ENCODE measurements at regions not wholly inside any gene's neighbourhood (a gene's known extent, or its start where the extent isn't known, plus 50 kb on each side); places are given as distances from the start of the nearest gene placed in this dataset.

DNA sequence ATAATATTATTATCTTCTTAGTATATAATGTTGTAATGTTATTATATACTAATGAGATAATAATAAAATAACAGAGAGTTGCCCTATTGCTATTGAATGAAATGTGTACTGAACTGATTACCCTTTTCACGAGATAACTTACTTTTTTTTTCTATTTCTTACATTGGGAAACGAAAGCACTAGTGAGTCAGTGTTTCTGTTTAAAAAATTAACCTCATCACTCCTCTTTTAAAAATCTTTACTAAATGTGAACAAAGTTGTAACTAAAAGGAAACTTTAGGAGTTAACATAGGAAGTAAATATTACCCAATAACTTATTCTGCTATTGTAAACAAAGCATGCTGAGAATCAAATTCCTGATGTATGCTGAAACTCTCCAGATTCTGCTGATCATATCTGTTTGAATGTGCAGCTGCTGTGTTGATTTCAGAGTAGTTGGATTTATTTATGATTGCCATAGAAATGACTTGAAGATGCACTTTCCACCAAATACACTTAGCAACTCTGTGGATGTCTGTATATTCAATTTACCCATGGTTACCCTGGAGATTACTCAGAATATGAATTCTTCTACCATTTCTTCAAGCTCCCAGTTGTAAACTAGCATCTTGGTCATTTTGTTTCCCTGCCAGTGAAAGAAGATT, 523.4 kb downstream of the TENT5A start (continued):
- TF ChIP-seq, protein P1, sequence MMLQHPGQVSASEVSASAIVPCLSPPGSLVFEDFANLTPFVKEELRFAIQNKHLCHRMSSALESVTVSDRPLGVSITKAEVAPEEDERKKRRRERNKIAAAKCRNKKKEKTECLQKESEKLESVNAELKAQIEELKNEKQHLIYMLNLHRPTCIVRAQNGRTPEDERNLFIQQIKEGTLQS (IDR thresholded peaks at IDR 0.05) = no peak
- TF ChIP-seq CBX3 (IDR thresholded peaks at IDR 0.05; ENCODE audit: low read depth) = no peak
- TF ChIP-seq CTCF (IDR thresholded peaks at IDR 0.05 in 2 of 3, conservative IDR thresholded peaks at IDR 0.05 in 1 of 3; ENCODE audit: borderline replicate concordance in 1 of 3, insufficient read depth in 1 of 3, low read depth in 2 of 3, low read length in 2 of 3) = no peak
- no peak for TF ChIP-seq POLR2A (IDR thresholded peaks at IDR 0.05; ENCODE audit: borderline replicate concordance, extremely low read depth, insufficient read depth, insufficient read length)
- TF ChIP-seq SRF (IDR thresholded peaks at IDR 0.05; ENCODE audit: low read depth) = no peak
- TF ChIP-seq YY1 (IDR thresholded peaks at IDR 0.05; ENCODE audit: extremely low read depth, insufficient replicate concordance, low read depth, low read length) = no peak
- TF ChIP-seq EZH2 (IDR thresholded peaks at IDR 0.05) = no peak
- no peak for TF ChIP-seq EZH2phosphoT487 (IDR thresholded peaks at IDR 0.05; ENCODE audit: borderline replicate concordance)

DNA sequence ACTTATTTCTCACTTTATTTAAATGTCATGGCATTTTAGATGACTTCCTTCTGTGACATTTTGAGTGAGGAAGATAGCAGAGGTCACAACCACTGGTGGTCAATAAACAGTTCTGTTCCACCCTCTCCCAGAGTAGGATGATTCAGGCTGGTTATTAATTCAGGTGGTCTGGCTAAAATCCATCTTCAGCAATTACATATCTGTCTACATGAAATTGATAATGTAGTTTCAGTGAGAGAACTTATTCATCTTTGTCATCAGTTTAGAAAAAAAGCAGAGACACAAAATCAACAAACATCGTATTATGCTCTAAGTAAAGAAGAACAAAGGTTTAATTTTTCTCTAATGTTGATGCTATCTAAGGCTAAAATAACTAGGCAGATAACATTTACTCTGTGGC, 525.5 kb downstream of the TENT5A start:
- Histone ChIP-seq H3K4me3 (replicated peaks in 1 of 2; ENCODE audit: low read depth in 1 of 2, low read length in 2 of 2) (no peak overlapping the region), H3K9me3 (ENCODE audit: control insufficient read depth in 1 of 2, insufficient read depth in 1 of 2, low read depth in 1 of 2, low read length in 2 of 2) (no peaks in the 10 kb centered on the region), H3K4me1 (ENCODE audit: control insufficient read depth in 1 of 2, insufficient read depth in 2 of 2, low read length in 2 of 2) (no peaks in the 10 kb centered on the region), H3K36me3 (ENCODE audit: control insufficient read depth in 1 of 2, insufficient read depth in 2 of 2, low read length in 2 of 2) (no peaks in the 10 kb centered on the region), H3K27me3 (ENCODE audit: insufficient read depth, low read length) (no peaks in the 10 kb centered on the region), H3K9me2 (ENCODE audit: insufficient read depth) (no peaks in the 10 kb centered on the region), H2AFZ (ENCODE audit: low read depth, low read length, poor library complexity, severe bottlenecking) (no peak overlapping the region), H3K4me2 (ENCODE audit: low read length) (no peak overlapping the region), H3K9ac (ENCODE audit: low read length) (no peak overlapping the region), H3K79me2 (ENCODE audit: insufficient read depth, low read length) (no peaks in the 10 kb centered on the region), H4K20me1 (ENCODE audit: insufficient read depth) (no peaks in the 10 kb centered on the region), H3K27ac (ENCODE audit: low read depth, low read length) (no peak overlapping the region)
- TF ChIP-seq CBX3 (IDR thresholded peaks at IDR 0.05; ENCODE audit: low read depth) (no peak), SP1 (IDR thresholded peaks at IDR 0.05; ENCODE audit: low read depth) (no peak), FOSL1 (IDR thresholded peaks at IDR 0.05; ENCODE audit: low read depth) (no peak), ELF1 (IDR thresholded peaks at IDR 0.05; ENCODE audit: borderline replicate concordance, low read depth) (no peak), ZNF274 (IDR thresholded peaks at IDR 0.05; ENCODE audit: low read depth, low read length) (no peak), EZH2 (IDR thresholded peaks at IDR 0.05) (no peak), TCF7L2 (IDR thresholded peaks at IDR 0.05; ENCODE audit: borderline replicate concordance, extremely low read depth, insufficient read depth, insufficient read length) (no peak), RAD21 (IDR thresholded peaks at IDR 0.05; ENCODE audit: low read depth) (no peak), POLR2A (IDR thresholded peaks at IDR 0.05; ENCODE audit: borderline replicate concordance, extremely low read depth, insufficient read depth, insufficient read length) (no peak), YY1 (IDR thresholded peaks at IDR 0.05; ENCODE audit: extremely low read depth, insufficient replicate concordance, low read depth, low read length) (no peak), EZH2phosphoT487 (IDR thresholded peaks at IDR 0.05; ENCODE audit: borderline replicate concordance) (no peak), SIN3A (IDR thresholded peaks at IDR 0.05; ENCODE audit: low read depth) (no peak), REST (IDR thresholded peaks at IDR 0.05; ENCODE audit: low read depth) (no peak)
- TF ChIP-seq, protein P1 (IDR thresholded peaks at IDR 0.05) = no peak
- DNase-seq (ENCODE audit: low read depth, low spot score) (no peak), ATAC-seq (no peak)
- intact Hi-C loops (cut with micrococcal nuclease) = no loop called here
- no TSS peak for BruUV-seq (replicated peaks)
- ChIA-PET POLR2A (no interaction called here), CTCF (no interaction called here), RAD21 (ENCODE audit: low non-redundant PET in 1 of 2, low total read pairs in 2 of 2, uncharacterized antibody in 2 of 2, unreplicated experiment in 2 of 2) (no interaction called here)
